Cerebellar nuclear complex (tissue), 1 donor: ENCODE measurements at regions not wholly inside any gene's neighbourhood (a gene's known extent, or its start where the extent isn't known, plus 50 kb on each side); places are given as distances from the start of the nearest gene placed in this dataset.

ENCODE experiments used
- DNase-seq, 2 experiments: peaks; one replicate each; lab custom pipeline; 2025; lab: John Stamatoyannopoulos, UW

- no peak for DNase-seq
These were observed 104.7 kb downstream of the TSN start for GRCh38 chr2:121860033-121860757.

- no peak for DNase-seq
These were observed 105.3 kb downstream of the TSN start for GRCh38 chr2:121860758-121861227.

- no peak for DNase-seq
These were observed 106.8 kb downstream of the TSN start for GRCh38 chr2:121862286-121862685.

- no peak for DNase-seq
These were observed 110.5 kb downstream of the TSN start for GRCh38 chr2:121865914-121866313.

GRCh38 chr2:121866789-121867188 is 111.3 kb downstream of the TSN start:
- DNase-seq = no peak

- DNase-seq = no peak
These were observed 113.2 kb downstream of the TSN start for GRCh38 chr2:121868652-121869051.

- no peak for DNase-seq
These were observed 113.9 kb downstream of the TSN start for GRCh38 chr2:121869363-121869762.

GRCh38 chr2:121869873-121870272 is 114.4 kb downstream of the TSN start:
- DNase-seq = no peak

GRCh38 chr2:121872651-121873050 is 117.2 kb downstream of the TSN start:
- DNase-seq = no peak

- no peak for DNase-seq
These were observed 118.4 kb downstream of the TSN start for GRCh38 chr2:121873864-121874263.

- no peak for DNase-seq
These were observed 120.2 kb downstream of the TSN start for GRCh38 chr2:121875585-121876185.

GRCh38 chr2:121877366-121877765 is 121.9 kb downstream of the TSN start:
- no peak for DNase-seq

- no peak for DNase-seq
These were observed 124.8 kb downstream of the TSN start for GRCh38 chr2:121880283-121880682.

- no peak for DNase-seq
These were observed 125.6 kb downstream of the TSN start for GRCh38 chr2:121881038-121881437.

GRCh38 chr2:121881950-121882349 is 126.5 kb downstream of the TSN start:
- DNase-seq = no peak

GRCh38 chr2:121884078-121884477 is 128.6 kb downstream of the TSN start:
- DNase-seq = no peak

GRCh38 chr2:121884511-121884921 is 129.1 kb downstream of the TSN start:
- DNase-seq = no peak

GRCh38 chr2:121886059-121886458 is 130.6 kb downstream of the TSN start:
- DNase-seq = no peak

- no peak for DNase-seq
These were observed 132.2 kb downstream of the TSN start for GRCh38 chr2:121887513-121888188.

GRCh38 chr2:121888189-121888557 is 132.7 kb downstream of the TSN start:
- no peak for DNase-seq

GRCh38 chr2:121890041-121890440 is 134.6 kb downstream of the TSN start:
- no peak for DNase-seq

- no peak for DNase-seq
These were observed 140.5 kb downstream of the TSN start for GRCh38 chr2:121895723-121896571.
